ENCODE measurements at regions not wholly inside any gene's neighbourhood (a gene's known extent, or its start where the extent isn't known, plus 50 kb on each side); places are given as distances from the start of the nearest gene placed in this dataset.

DNA sequence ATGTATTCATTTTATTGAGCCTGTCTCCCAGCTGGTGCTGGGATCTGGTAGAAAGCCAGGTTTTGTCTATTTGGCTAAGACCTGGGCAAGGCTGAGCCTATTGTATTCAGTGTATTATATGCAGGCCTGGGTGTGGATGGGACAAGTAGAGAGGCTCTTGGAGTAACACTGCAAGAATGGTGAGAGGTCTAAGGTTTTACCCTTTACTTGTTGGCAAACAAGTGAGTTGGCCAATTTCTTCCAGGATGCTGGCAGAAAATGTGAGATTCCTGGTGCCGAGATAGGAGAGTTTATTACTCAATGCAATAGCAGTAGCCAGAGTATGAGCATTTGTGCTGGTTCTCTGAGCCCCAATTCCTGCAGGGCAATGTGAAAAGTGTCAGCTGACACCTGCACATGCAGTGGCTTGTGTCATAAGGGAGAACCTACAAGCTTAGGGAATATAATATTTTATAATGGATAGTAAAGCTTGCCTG, 141.7 kb upstream of the PRLR start:
- Histone ChIP-seq H3K9me3 (no peaks in the 10 kb centered on the region), H3K36me3 (no peaks in the 10 kb centered on the region), H3K4me1 (no peaks in the 10 kb centered on the region), H3K27me3 (no peaks in the 10 kb centered on the region), H3K4me3 (no peak overlapping the region), H3K27ac (no peak overlapping the region)
- intact Hi-C loops (cut with DNase I; ENCODE audit: low total_unique reads) = no loop called here
- no peak for DNase-seq
- TF ChIP-seq, protein P1, sequence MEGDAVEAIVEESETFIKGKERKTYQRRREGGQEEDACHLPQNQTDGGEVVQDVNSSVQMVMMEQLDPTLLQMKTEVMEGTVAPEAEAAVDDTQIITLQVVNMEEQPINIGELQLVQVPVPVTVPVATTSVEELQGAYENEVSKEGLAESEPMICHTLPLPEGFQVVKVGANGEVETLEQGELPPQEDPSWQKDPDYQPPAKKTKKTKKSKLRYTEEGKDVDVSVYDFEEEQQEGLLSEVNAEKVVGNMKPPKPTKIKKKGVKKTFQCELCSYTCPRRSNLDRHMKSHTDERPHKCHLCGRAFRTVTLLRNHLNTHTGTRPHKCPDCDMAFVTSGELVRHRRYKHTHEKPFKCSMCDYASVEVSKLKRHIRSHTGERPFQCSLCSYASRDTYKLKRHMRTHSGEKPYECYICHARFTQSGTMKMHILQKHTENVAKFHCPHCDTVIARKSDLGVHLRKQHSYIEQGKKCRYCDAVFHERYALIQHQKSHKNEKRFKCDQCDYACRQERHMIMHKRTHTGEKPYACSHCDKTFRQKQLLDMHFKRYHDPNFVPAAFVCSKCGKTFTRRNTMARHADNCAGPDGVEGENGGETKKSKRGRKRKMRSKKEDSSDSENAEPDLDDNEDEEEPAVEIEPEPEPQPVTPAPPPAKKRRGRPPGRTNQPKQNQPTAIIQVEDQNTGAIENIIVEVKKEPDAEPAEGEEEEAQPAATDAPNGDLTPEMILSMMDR (IDR thresholded peaks at IDR 0.05) = no peak

DNA sequence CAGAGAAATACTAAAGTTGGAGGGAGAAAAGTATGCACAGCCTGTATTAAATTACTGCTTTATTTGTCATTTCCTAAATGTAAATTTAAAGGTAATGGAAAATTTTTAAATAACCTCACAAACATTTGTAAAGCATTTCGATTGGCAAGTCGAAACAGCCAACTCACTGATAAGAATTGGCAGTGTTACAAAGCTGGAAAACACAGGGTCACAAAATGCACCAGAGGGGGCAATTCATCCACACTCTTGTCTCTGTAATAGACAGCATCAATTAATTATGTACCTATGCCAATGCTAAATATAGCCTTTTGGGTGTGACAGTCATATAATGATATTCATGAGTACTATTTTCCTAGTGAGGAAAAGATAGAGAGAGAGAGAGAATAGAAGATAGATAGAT, 140.6 kb upstream of the PRLR start:
- Histone ChIP-seq H3K36me3 (no peaks in the 10 kb centered on the region), H3K9me3 (no peaks in the 10 kb centered on the region), H3K4me3 (no peak overlapping the region), H3K27ac (no peak overlapping the region), H3K4me1 (no peaks in the 10 kb centered on the region), H3K27me3 (no peaks in the 10 kb centered on the region)
- TF ChIP-seq, protein P1 (IDR thresholded peaks at IDR 0.05) = no peak
- no peak for DNase-seq
- intact Hi-C loops (cut with DNase I; ENCODE audit: low total_unique reads) = no loop called here

- H3K4me3 ChIP-seq = no peak overlapping the region
- H3K36me3 ChIP-seq = no peaks in the 10 kb centered on the region
- intact Hi-C loops (cut with DNase I; ENCODE audit: low total_unique reads) = no loop called here
- no peak for DNase-seq
- TF ChIP-seq, protein P1 (IDR thresholded peaks at IDR 0.05) = no peak
- no peaks in the 10 kb centered on the region for H3K4me1 ChIP-seq
- no peak overlapping the region for H3K27ac ChIP-seq
- H3K27me3 ChIP-seq = no peaks in the 10 kb centered on the region
- no peaks in the 10 kb centered on the region for H3K9me3 ChIP-seq
Observed at GRCh38 chr5:35369965-35370790, 139.9 kb upstream of the PRLR start.

GRCh38 chr5:35367526-35367925, 137.2 kb upstream of the PRLR start:
- Histone ChIP-seq H3K4me1 (no peaks in the 10 kb centered on the region), H3K27ac (no peak overlapping the region), H3K9me3 (no peaks in the 10 kb centered on the region), H3K4me3 (no peak overlapping the region), H3K36me3 (no peaks in the 10 kb centered on the region), H3K27me3 (no peaks in the 10 kb centered on the region)
- TF ChIP-seq, protein P1 (IDR thresholded peaks at IDR 0.05) = no peak
- DNase-seq = no peak
- intact Hi-C loops (cut with DNase I; ENCODE audit: low total_unique reads) = no loop called here

- intact Hi-C loops (cut with DNase I; ENCODE audit: low total_unique reads) = no loop called here
- DNase-seq = no peak
- Histone ChIP-seq H3K4me3 (no peak overlapping the region), H3K36me3 (no peaks in the 10 kb centered on the region), H3K27me3 (no peaks in the 10 kb centered on the region), H3K9me3 (no peaks in the 10 kb centered on the region), H3K27ac (no peak overlapping the region), H3K4me1 (no peaks in the 10 kb centered on the region)
- TF ChIP-seq, protein P1 (IDR thresholded peaks at IDR 0.05) = no peak
Observed at GRCh38 chr5:35365758-35366157, 135.5 kb upstream of the PRLR start.
